ENCODE measurements at regions not wholly inside any gene's neighbourhood (a gene's known extent, or its start where the extent isn't known, plus 50 kb on each side); places are given as distances from the start of the nearest gene placed in this dataset.

GRCh38 chr7:53431901-53432300, 396.5 kb downstream of the POM121L12 start:
- Histone ChIP-seq H3K27me3 (ENCODE audit: insufficient read depth, low read depth, low read length) (no peaks in the 10 kb centered on the region), H3K27ac (ENCODE audit: low read length) (no peak overlapping the region), H3K79me2 (replicated peaks; ENCODE audit: insufficient read depth, low read length) (no peaks in the 10 kb centered on the region), H4K20me1 (ENCODE audit: insufficient read depth) (no peaks in the 10 kb centered on the region), H3K36me3 (ENCODE audit: insufficient read depth, low read length) (no peaks in the 10 kb centered on the region), H3K4me2 (ENCODE audit: low read length) (no peak overlapping the region), H2AFZ (ENCODE audit: low read depth, low read length) (no peak overlapping the region), H3K9me3 (ENCODE audit: low read length) (no peaks in the 10 kb centered on the region), H3K4me3 (ENCODE audit: low read length) (no peak overlapping the region), H3K9ac (ENCODE audit: low read length) (no peak overlapping the region), H3K9me2 (ENCODE audit: insufficient read depth, low read length) (no peaks in the 10 kb centered on the region), H3F3A (ENCODE audit: insufficient read depth, low read length, poor library complexity, severe bottlenecking) (no peaks in the 10 kb centered on the region)
- TF ChIP-seq RAD21 (conservative IDR thresholded peaks at IDR 0.05) (no peak), SMC3 (conservative IDR thresholded peaks at IDR 0.05; ENCODE audit: poor library complexity) (no peak), EZH2 (IDR thresholded peaks at IDR 0.05; ENCODE audit: borderline replicate concordance, insufficient read depth, low read length, poor library complexity, severe bottlenecking) (no peak), POLR2AphosphoS5 (IDR thresholded peaks at IDR 0.05) (no peak), EP300 (conservative IDR thresholded peaks at IDR 0.05; ENCODE audit: poor library complexity, severe bottlenecking) (no peak), CTCF (IDR thresholded peaks at IDR 0.05; ENCODE audit: poor library complexity, severe bottlenecking) (no peak), MXI1 (conservative IDR thresholded peaks at IDR 0.05; ENCODE audit: poor library complexity, severe bottlenecking) (no peak), TAF1 (IDR thresholded peaks at IDR 0.05; ENCODE audit: low read depth) (no peak), REST (IDR thresholded peaks at IDR 0.05; ENCODE audit: borderline replicate concordance) (no peak)

DNA sequence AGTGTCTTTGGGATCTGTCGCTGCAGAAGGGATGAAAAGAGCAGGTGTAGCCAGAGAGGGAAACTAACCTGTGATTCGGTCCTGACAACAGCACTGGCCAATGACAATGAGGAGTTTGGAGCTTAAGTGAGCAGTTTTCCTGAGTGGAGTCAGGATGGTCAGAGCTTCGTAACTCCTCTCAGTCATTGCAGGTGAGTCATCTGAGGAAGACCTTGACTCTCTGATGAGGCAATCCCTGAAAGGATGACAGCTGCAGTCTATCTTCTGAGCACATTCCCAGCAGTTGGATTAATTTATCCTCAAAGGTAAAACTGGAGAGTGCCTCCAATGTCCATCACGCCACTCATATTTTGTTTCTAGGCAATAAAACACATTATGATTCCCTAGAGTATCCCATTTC, 401.9 kb downstream of the POM121L12 start:
- Histone ChIP-seq H3K79me2 (replicated peaks; ENCODE audit: insufficient read depth, low read length) (no peaks in the 10 kb centered on the region), H2AFZ (ENCODE audit: low read depth, low read length) (no peak overlapping the region), H3K9ac (ENCODE audit: low read length) (no peak overlapping the region), H3K36me3 (ENCODE audit: insufficient read depth, low read length) (no peaks in the 10 kb centered on the region), H4K20me1 (ENCODE audit: insufficient read depth) (no peaks in the 10 kb centered on the region), H3K9me3 (ENCODE audit: low read length) (no peaks in the 10 kb centered on the region), H3K27me3 (ENCODE audit: insufficient read depth, low read depth, low read length) (no peaks in the 10 kb centered on the region), H3K9me2 (ENCODE audit: insufficient read depth, low read length) (no peaks in the 10 kb centered on the region), H3F3A (ENCODE audit: insufficient read depth, low read length, poor library complexity, severe bottlenecking) (no peaks in the 10 kb centered on the region), H3K4me3 (ENCODE audit: low read length) (no peak overlapping the region), H3K27ac (ENCODE audit: low read length) (no peak overlapping the region), H3K4me2 (ENCODE audit: low read length) (no peak overlapping the region)
- TF ChIP-seq EP300 (conservative IDR thresholded peaks at IDR 0.05; ENCODE audit: poor library complexity, severe bottlenecking): no peak

GRCh38 chr7:53446170-53446569, 410.7 kb downstream of the POM121L12 start:
- Histone ChIP-seq H4K20me1 (ENCODE audit: insufficient read depth) (no peaks in the 10 kb centered on the region), H3K9me3 (ENCODE audit: low read length) (no peaks in the 10 kb centered on the region), H3K9ac (ENCODE audit: low read length) (no peak overlapping the region), H3K27me3 (ENCODE audit: insufficient read depth, low read depth, low read length) (no peaks in the 10 kb centered on the region), H3K9me2 (ENCODE audit: insufficient read depth, low read length) (no peaks in the 10 kb centered on the region), H3K27ac (ENCODE audit: low read length) (no peak overlapping the region), H3K79me2 (replicated peaks; ENCODE audit: insufficient read depth, low read length) (no peaks in the 10 kb centered on the region), H3K4me2 (ENCODE audit: low read length) (no peak overlapping the region), H3K4me3 (ENCODE audit: low read length) (no peak overlapping the region), H3F3A (ENCODE audit: insufficient read depth, low read length, poor library complexity, severe bottlenecking) (no peaks in the 10 kb centered on the region), H3K36me3 (ENCODE audit: insufficient read depth, low read length) (no peaks in the 10 kb centered on the region), H2AFZ (ENCODE audit: low read depth, low read length) (no peak overlapping the region)
- TF ChIP-seq REST (IDR thresholded peaks at IDR 0.05; ENCODE audit: borderline replicate concordance) (no peak), SMC3 (conservative IDR thresholded peaks at IDR 0.05; ENCODE audit: poor library complexity) (no peak), POLR2AphosphoS5 (IDR thresholded peaks at IDR 0.05) (no peak), RAD21 (conservative IDR thresholded peaks at IDR 0.05) (no peak), TAF1 (IDR thresholded peaks at IDR 0.05; ENCODE audit: low read depth) (no peak), MXI1 (conservative IDR thresholded peaks at IDR 0.05; ENCODE audit: poor library complexity, severe bottlenecking) (no peak), EZH2 (IDR thresholded peaks at IDR 0.05; ENCODE audit: borderline replicate concordance, insufficient read depth, low read length, poor library complexity, severe bottlenecking) (no peak), CTCF (IDR thresholded peaks at IDR 0.05; ENCODE audit: poor library complexity, severe bottlenecking) (no peak), EP300 (conservative IDR thresholded peaks at IDR 0.05; ENCODE audit: poor library complexity, severe bottlenecking) (no peak)

Measured in neural cell (in vitro differentiated cells).